ENCODE measurements at regions not wholly inside any gene's neighbourhood (a gene's known extent, or its start where the extent isn't known, plus 50 kb on each side); places are given as distances from the start of the nearest gene placed in this dataset.

DNA sequence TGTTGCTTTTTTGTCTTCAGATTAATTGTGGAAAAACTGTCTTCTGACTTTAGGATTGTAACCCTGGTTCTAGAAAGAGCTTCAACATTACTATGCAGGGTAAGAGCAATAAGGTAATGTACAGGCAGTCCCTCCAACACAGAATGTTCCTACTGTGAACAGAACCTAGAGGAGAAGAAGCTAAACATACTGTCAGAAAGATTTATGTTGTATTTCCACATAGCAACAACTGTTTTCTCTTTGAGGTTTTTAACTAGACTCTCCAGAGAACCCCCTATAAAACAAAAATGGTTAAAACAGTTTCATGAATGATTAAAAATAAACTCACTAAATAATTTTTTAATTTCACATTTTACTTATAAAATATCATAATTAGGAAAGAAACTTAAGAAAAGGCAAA lies 64.3 kb upstream of the NAA35 start:
- TF ChIP-seq CTCF (IDR thresholded peaks at IDR 0.05), result no peak
- TF ChIP-seq POLR2A (IDR thresholded peaks at IDR 0.05), result no peak
